ES-I3 (cell line): ENCODE measurements at regions not wholly inside any gene's neighbourhood (a gene's known extent, or its start where the extent isn't known, plus 50 kb on each side); places are given as distances from the start of the nearest gene placed in this dataset.

Experiments used
- H3K36me3 ChIP-seq: 2 replicates; pipeline ENCODE4 v1.6.1; 2013; ENCODE audit warnings: mild to moderate bottlenecking, low read length, control low read depth, moderate library complexity; ENCODE audit not compliant: insufficient read depth
- H3K4me1 ChIP-seq: 2 replicates; pipeline ENCODE4 v1.6.1; 2013; ENCODE audit warnings: mild to moderate bottlenecking, control low read depth, low read length; ENCODE audit not compliant: insufficient read depth
- H3K9ac ChIP-seq: 2 replicates; pipeline ENCODE4 v1.6.1; 2013; ENCODE audit warnings: low read depth, mild to moderate bottlenecking, low read length, moderate library complexity
- H3K9me3 ChIP-seq: 2 replicates; pipeline ENCODE4 v1.6.1; 2013; ENCODE audit warnings: mild to moderate bottlenecking, low read length, moderate library complexity; ENCODE audit not compliant: control insufficient read depth, insufficient read depth

DNA sequence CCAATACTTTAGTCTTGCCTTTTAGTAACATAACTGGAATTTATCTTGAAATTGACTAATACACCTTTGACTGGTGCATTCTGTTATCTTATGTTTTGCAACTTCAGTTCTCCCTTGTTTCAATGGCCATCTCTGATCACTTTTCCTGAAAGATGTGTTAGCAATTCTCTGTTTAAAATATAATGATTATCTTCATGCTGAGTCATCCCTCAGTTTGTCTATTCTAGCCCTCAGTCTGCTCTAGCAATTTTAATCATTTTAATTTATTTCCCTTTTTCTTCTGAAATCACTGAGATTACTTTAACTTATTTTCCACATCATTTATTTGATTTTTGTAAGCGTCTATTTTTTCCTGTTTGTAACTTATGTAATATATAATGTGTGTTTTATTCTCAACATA is 221.9 kb upstream of the PDGFD start:
- H3K9me3 ChIP-seq, result no peaks in the 10 kb centered on the region
- no peaks in the 10 kb centered on the region for H3K4me1 ChIP-seq
- H3K36me3 ChIP-seq, result no peaks in the 10 kb centered on the region
- no peak overlapping the region for H3K9ac ChIP-seq

DNA sequence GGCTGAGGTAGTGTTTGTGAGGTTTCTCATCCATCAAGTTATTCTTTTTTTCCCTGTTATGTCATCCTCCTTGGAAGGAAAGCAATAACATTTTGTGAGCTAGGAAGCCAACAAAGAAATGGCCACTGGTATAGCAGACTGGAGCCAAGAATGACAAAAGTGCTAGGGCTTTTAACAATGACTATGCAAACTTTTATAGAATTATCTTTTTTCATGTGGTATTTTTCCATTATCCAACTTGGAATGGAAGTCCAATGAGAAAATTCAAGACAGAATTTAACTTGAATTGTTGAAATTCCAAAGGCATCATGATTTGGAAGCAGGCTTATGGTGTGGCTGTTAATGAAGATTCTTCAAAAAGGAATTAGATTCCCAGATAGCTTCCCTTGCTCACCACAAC is 216.4 kb upstream of the PDGFD start:
- Histone ChIP-seq H3K9me3 (no peaks in the 10 kb centered on the region), H3K9ac (no peak overlapping the region), H3K4me1 (no peaks in the 10 kb centered on the region), H3K36me3 (no peaks in the 10 kb centered on the region)

DNA sequence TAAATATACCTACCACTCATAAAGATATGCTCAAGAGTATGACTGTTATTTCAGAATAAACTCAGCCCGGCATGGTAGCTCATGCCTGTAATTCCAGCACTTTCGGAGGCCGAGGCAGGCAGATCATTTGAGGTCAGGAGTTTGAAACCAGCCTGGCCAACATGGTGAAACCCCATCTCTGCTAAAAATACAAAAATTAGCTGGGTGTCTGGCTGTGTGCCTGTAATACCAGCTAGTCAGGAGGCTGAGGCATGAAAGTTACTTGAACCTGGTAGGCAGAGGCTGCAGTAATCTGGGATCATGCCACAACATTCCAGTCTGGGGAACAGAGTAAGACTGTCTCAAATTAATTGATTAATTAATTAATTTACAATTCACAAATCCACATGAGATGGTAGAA is 208.2 kb upstream of the PDGFD start:
- H3K4me1 ChIP-seq, result no peaks in the 10 kb centered on the region
- H3K9ac ChIP-seq, result no peak overlapping the region
- no peaks in the 10 kb centered on the region for H3K9me3 ChIP-seq
- H3K36me3 ChIP-seq, result no peaks in the 10 kb centered on the region

GRCh38 chr11:104370478-104370877 is 206.5 kb upstream of the PDGFD start:
- Histone ChIP-seq H3K4me1 (no peaks in the 10 kb centered on the region), H3K9me3 (no peaks in the 10 kb centered on the region), H3K9ac (no peak overlapping the region), H3K36me3 (no peaks in the 10 kb centered on the region)

DNA sequence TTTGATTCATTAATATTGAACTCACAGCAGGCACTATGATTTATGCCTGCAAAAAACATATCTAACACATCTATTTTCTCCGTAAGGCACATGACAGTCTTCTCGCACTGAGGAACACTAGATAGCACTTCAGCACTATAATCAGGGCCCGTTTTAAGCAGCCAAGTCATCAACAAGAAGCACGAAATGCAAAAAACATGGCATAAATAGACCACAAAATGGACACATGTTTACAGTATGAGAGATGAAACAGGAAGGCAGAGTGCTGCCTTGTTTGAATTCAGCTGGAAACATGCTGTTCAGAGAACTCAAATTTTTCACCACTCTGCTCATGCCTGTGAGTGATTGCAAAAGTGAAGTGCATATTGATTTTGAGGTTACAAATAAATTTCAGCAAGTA is 205.8 kb upstream of the PDGFD start:
- Histone ChIP-seq H3K9me3 (no peaks in the 10 kb centered on the region), H3K36me3 (no peaks in the 10 kb centered on the region), H3K4me1 (no peaks in the 10 kb centered on the region), H3K9ac (no peak overlapping the region)

DNA sequence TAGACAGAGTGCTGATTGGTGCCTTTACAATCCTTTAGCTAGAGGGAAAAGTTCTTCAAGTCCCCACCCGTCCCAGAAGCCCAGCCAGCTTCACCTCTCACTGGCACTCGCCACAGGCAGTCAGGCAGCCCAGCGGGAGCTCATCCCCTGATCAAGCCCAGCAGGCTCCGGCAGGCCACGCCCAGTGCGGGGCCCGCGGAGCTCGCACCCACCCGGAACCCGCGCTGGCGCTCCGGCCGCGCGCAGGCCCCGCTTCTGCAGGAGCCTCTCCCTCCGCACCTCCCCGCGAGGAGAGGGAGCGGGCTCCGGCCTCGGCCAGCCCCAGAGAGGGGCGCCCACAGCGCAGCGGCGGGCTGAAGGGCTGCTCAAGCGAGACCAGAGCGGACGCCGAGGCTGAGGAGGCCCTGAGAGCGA is 202.4 kb upstream of the PDGFD start:
- Histone ChIP-seq H3K4me1 (no peaks in the 10 kb centered on the region), H3K9me3 (no peaks in the 10 kb centered on the region), H3K36me3 (no peaks in the 10 kb centered on the region), H3K9ac (no peak overlapping the region)

DNA sequence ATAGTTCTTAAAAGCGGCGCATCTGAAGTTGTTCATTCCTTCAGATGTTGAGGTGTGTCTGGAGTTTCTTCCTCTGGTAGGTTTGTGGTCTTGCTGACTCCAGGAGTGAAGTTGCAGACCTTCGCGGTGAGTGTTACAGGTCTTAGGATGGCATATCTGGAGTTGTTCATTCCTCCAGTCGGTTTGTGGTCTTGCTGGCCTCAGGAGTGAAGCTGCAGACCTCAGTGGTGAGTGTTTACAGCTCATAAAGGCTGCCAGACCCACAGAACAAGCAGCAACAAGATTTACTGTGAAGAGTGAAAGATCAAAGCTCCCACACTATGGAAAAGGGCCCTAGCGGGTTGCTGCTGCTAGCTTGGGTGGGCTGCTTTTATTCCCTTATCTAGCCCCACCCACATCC is 201.7 kb upstream of the PDGFD start:
- H3K36me3 ChIP-seq, result no peaks in the 10 kb centered on the region
- no peak overlapping the region for H3K9ac ChIP-seq
- no peaks in the 10 kb centered on the region for H3K9me3 ChIP-seq
- no peaks in the 10 kb centered on the region for H3K4me1 ChIP-seq

DNA sequence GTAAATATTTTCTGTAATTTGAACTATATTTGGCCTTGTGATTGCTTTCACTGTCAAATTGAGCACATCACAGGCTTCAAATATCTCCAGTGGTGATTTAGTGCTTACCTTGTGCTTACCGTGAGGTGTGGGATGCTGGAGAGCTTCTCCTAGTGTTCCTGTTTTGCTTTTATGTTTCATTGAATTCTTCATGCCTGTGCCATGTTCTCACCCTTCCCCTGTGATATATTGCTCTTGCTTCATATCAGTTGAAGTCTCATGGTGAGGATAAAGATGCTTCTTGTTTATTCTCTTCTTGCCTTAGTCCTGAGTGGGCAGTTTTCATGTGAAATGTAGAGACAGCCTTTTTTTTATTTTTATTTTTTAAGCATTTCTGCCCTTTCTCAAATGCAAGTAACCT is 198.0 kb upstream of the PDGFD start:
- Histone ChIP-seq H3K9ac (no peak overlapping the region), H3K9me3 (no peaks in the 10 kb centered on the region)

GRCh38 chr11:104352036-104352435 is 188.1 kb upstream of the PDGFD start:
- Histone ChIP-seq H3K9ac (no peak overlapping the region), H3K9me3 (no peaks in the 10 kb centered on the region), H3K4me1 (no peaks in the 10 kb centered on the region), H3K36me3 (no peaks in the 10 kb centered on the region)

More for the DNA sequence above, 198.0 kb upstream of the PDGFD start:
- H3K4me1 ChIP-seq, result no peaks in the 10 kb centered on the region
- no peaks in the 10 kb centered on the region for H3K36me3 ChIP-seq

GRCh38 chr11:104343578-104343977 is 179.6 kb upstream of the PDGFD start:
- H3K36me3 ChIP-seq, result no peaks in the 10 kb centered on the region
- no peak overlapping the region for H3K9ac ChIP-seq
- H3K9me3 ChIP-seq, result no peaks in the 10 kb centered on the region
- no peaks in the 10 kb centered on the region for H3K4me1 ChIP-seq

DNA sequence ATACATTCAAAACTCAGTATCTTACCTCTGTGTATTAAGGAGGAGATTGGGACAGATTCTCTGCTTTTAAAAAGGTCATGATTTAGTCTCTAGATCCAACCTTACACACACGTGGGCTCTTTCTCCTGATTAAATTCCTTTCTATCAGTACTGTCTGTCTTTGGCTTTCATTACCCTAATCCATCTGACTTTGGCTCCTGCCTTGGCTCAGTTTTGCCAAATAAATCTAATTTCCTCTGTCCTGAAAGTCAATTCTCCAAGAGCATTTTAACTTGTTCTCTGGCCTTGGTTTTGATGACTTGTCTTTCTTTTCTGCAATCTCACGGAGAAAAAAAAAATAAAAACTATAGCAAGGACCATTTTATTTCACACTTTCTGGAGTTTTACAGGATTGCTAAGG is 176.6 kb upstream of the PDGFD start:
- Histone ChIP-seq H3K9me3 (no peaks in the 10 kb centered on the region), H3K4me1 (no peaks in the 10 kb centered on the region), H3K9ac (no peak overlapping the region), H3K36me3 (no peaks in the 10 kb centered on the region)

- no peaks in the 10 kb centered on the region for H3K36me3 ChIP-seq
- H3K4me1 ChIP-seq, result no peaks in the 10 kb centered on the region
- no peaks in the 10 kb centered on the region for H3K9me3 ChIP-seq
- H3K9ac ChIP-seq, result no peak overlapping the region
Observed at GRCh38 chr11:104339380-104339831, 175.5 kb upstream of the PDGFD start.

GRCh38 chr11:104338186-104338585 is 174.2 kb upstream of the PDGFD start:
- H3K36me3 ChIP-seq, result no peaks in the 10 kb centered on the region
- H3K9me3 ChIP-seq, result no peaks in the 10 kb centered on the region
- no peaks in the 10 kb centered on the region for H3K4me1 ChIP-seq
- no peak overlapping the region for H3K9ac ChIP-seq

DNA sequence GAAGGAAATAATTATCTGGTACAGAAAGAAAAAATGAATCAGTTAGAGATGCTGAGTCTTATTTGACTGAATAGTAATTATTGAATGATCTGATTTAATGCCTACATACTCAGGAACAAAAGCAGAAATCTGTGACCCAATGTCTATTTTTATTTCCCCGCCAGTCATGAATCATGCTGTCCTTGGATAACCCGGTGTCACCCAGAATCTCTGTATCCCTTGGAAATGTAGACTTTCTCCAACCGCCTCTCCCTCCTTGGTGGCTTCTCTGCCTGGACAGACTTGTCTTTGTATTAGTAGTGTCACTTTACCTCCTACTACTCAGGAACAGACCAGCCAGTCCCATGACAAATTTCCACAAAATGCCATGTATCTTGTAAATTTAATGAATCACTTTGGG is 173.3 kb upstream of the PDGFD start:
- Histone ChIP-seq H3K4me1 (no peaks in the 10 kb centered on the region), H3K9me3 (no peaks in the 10 kb centered on the region), H3K36me3 (no peaks in the 10 kb centered on the region), H3K9ac (no peak overlapping the region)

DNA sequence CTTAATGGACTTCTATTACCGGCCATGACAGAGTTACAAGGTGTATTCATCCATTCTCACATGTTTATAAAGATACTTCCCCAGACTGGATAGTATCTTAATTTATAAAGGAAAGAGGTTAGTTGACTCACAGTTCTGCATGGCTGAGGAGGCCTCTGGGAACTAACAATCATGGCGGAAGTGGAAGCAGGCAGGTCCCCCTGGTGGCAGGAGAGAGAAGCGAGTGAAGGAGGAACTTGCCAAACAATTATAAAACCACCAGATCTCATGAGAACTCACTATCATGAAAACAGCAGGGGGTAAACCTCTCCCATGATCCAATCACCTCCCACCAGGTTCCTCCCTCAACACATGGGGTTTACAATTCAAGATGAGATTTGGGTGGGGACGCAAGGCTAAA is 170.0 kb upstream of the PDGFD start:
- no peaks in the 10 kb centered on the region for H3K9me3 ChIP-seq
- no peaks in the 10 kb centered on the region for H3K4me1 ChIP-seq
- no peak overlapping the region for H3K9ac ChIP-seq
- H3K36me3 ChIP-seq, result no peaks in the 10 kb centered on the region

DNA sequence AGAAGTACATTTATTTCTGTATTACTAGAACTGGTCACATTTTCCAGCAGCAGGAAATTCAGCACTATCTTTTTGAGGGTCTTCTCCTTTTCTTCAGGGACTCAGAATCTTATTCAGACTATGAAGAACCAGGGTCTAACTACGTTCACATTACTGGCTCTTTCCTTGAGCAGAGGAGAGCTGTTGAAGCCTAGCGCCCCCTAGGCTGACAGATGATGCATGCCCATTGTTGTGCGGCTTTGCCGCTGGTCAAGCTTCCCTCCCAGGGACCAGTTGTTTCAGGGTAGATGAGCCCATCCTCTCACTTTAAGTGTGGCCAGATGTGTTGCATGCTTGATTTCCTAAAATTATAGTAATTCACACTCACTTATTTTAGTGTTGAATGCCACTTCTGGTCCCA is 168.2 kb upstream of the PDGFD start:
- Histone ChIP-seq H3K9me3 (no peaks in the 10 kb centered on the region), H3K9ac (no peak overlapping the region), H3K36me3 (no peaks in the 10 kb centered on the region), H3K4me1 (no peaks in the 10 kb centered on the region)
